ENCODE measurements at regions not wholly inside any gene's neighbourhood (a gene's known extent, or its start where the extent isn't known, plus 50 kb on each side); places are given as distances from the start of the nearest gene placed in this dataset.

DNA sequence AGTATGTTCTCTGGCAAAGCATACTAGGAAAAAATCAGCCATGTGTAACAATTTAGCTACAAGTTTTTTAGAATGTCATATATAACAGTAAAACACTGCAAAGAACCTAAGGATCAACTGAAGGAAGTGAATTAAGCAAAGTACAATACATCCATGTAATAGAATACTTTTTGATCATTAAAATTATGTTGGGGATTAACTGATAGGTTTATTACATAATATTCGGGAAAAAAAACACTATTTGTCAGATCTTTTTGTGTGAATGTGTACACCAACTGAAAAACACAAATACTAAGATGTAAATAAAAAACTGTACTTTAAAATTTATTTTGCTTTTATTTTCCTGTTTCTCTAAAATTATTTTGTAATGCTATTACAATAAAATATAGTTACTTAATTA, 185.5 kb upstream of the DYNLRB2 start:
- no peak for DNase-seq

DNA sequence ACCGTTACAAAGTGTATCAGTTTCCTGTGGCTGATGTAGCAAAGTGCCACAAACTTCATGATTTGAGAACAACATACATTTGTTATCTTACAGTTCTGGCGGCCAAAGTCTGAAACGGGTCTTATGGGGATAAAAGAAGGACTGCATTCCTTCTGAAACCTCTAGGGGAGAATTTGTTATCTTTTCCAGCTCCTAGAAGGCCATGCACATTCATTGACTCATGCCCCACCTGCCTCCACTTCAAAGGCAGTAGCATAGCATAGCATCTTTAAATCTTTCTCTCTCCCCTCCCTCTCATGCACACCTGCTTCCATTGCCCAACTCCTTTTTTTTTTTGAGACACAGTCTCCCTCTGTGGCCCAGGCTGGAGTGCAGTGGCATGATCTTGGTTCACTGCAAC, 190.7 kb upstream of the DYNLRB2 start:
- no peak for DNase-seq

DNA sequence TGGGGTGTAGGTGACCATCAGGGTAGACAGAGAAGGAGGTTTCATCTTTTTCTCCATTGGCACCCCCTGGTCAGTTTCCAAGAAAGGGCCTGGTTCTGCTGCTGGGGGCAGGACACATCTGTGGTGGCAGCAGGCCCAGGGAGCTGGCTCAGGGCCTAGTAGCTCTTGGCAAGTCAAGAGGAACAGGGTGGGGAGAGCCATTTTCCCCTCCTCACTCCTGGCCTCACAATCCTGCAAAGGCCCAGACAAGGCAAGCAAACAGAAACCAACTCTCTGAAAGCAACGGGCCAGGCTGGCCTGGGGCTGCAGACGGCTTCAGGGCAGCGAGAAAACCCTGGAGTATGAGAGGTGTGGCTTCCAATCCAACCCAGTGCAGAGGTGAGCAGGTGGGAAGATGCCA, 192.9 kb upstream of the DYNLRB2 start:
- DNase-seq, result no peak

DNA sequence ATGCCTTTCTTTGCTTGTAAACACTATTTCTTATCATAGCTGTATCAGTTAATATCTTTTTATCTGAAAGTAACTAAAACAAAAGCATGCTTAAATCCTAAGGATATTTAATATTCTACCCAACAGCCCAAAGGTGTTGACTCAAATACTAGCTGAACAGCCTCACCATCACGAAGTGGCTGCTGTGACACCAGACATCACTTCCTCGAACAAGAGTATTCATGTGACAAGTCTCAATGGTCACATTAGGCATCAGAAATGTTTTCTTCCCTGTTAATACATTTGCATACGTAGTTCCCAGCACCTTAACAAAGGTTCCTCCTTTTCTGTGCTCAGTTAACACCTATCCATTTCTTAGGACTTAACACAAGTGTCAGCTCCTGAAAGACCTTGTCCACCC, 193.8 kb upstream of the DYNLRB2 start:
- DNase-seq, result no peak

DNA sequence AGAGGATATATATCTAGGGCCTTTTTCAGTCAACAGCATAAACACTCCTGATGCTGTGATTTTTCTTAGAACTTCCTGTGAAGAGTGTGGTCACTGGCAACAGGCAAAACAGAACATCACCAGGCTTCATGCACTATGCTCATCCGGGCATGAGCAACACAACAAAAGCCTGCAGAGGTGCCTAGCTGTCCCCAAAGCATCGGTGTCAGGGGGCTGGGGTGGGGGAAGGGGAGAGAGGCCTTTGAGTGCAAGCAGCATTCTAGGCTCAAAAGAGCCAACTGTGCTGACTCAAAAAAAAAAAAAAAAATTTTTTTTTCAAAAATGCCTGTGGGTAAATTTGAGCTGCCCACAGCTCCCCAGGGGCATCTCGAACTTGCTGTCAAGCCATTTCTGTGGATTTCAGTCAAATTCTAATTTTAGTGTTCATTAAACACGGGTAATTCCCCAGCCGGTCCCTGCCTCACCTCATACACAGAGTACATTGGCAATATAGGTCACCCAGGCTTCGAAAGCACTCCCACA, 194.6 kb upstream of the DYNLRB2 start:
- no peak for DNase-seq

DNA sequence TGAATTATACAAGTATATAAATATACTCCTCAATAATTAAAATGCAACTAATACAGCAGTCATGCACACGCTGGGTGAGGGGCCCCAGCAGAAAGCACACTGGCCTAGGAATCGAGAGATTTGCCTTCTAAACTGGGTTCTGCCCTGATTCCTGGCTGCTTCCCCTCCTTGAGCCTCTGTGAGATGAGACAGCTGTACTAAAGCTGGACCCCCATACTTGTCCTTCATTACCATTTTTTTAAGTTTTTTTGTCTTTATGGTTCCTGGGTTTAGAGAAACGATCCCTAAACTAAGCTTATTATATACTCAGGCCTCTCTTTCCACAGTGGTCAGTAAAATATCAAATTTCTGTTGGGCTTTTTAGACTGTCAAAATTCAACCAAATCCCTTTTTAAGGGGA, 195.1 kb upstream of the DYNLRB2 start:
- DNase-seq, result no peak

DNA sequence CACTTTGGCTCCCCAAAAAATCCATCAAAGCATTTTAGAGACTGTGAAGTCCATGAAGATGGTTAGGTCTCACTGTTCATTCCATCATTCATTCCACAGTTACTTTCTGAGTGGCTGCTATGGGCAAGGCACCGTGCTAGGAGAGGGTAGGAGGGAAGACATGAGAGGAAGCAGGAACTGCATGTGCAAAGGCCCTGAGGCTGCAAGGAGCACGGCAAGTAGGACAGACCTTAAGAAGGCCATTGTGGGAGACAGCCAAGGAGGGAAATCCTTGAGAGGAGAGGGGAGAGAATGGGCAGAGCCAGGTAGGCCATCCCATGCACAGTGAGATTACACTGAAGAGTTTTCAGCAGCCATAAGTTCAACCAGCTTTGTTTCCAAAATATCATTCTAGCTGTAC, 196.2 kb upstream of the DYNLRB2 start:
- DNase-seq, result no peak

DNA sequence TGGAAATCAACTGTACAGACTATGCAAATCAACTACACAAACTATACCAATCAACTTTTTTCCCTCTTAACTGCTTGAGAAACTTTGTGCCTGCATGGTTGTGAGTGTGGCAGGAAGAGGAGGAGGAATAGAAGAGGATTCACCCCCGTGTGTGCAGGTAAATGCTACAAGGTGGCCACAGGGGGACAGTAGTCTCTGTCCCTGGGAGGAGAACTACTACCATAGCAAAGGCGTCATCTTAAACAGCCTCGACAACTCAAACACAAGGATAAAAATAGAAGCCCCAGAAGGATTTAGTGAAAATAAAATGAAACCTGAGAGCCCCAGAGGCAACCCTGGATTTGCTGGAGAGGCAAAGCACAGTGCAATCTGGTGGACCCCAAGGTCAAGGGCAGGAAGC, 199.5 kb upstream of the DYNLRB2 start:
- DNase-seq, result no peak

DNA sequence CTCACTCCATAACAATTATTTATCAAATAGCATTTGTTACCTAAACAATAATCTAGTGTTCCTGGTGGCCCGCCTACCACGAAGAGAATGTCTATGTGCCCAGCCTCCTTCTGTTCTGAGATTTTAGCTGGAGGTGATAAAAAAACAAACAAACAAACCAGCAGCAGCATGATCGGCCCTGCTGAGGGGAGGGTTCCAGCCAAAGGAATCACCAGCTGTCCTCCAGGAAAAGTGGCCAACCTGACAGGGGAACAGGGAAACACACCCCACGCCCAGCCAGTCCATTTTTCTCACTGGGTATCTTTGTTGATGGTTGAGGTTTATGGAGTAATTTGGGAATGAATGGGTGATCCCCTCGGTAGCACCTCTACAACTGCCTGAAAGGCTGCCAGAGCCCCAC, 203.0 kb upstream of the DYNLRB2 start:
- peak; percentile 10 for DNase-seq

DNA sequence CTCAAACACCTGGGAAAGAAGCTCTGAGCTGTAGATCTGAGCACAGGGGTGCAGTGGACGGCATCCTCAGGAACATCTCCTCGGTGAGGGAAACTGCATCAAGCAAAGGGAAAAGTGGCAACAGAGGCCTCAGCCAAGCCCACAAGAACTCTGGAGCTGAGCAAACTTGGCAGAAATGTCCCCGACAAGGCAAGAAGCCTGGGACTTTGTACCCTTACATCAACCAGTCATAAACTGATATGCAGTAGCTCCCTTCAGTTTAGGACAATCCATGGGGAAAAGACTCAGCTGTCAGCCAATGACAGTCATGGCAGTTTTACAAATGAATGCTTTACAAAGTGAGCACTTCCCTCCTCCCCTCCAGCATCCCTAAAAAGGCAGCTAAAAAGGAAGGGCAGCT, 210.0 kb upstream of the DYNLRB2 start:
- no peak for DNase-seq

DNA sequence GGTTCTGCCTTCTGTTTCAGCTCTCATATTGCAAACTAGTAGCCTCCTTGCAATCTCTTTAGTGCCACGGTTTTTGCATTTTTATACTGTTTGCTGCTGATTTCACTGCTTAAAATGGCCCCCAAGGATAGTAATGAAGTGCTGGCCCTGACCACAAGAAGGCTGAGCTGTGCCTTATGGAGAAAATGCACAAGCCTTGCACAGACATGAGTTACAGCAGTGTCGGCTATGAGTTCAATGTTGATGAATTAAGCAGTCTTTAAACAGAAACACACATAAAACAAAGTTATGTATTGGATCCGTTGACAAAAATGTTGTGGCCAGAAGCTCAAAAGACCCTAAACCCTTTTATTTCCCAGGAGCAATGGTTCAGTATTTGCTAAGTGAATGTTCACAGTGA, 210.6 kb upstream of the DYNLRB2 start:
- no peak for DNase-seq

DNA sequence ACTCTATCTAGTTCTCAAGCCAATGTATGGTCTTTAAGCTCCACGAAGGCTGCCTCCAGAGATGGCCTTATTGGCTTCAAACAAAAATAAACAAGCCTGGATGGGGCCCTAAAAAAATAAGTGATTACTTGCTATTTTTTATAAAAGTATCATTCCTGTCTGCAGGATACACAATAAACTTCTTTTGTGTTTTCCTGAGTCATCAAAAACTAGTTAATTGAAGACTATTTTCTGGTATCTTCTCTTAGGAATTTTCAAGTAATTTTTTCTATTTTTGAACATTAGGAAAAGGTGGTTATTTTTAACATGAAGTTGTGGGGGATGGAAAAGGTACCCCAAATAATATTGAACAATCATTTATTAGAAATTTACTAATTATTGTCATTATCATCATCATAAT, 213.1 kb upstream of the DYNLRB2 start:
- no peak for DNase-seq

DNA sequence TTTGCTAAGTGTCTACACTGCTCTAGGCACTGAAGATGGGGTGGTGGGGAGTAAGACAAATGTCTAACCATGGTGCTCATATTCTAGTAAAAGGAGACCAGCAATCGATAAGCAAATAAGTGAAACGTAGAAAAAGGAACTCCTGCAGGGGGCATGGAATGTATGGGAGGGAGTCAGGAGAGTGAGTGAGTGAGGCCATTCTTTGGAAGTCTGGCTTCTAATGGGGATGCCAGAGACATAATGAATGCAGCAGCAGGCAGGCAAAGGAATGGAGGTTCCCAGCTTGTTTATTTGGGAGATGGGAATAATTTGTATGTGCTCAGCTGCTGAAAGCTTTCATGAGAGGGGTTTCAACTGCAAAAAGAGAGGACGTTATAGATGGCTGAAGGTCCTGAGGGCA, 216.4 kb upstream of the DYNLRB2 start:
- no peak for DNase-seq

DNA sequence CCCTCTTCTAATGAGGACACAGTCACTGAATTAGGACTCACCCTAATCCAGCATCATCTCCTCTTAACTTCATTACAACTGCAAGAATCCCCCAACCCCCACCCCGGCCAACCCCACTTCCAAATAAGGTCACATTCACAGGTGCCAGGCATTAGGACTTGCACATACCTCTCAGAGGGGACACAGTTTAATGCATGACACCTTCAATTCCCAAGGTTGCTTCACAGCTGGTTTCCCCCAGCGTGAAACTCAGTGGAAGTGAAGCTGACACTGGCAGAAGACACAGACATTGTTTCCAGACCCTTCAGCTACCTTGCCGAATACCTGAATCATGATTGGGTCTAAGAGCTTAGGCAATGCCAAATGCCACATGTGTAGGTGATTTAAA, 217.0 kb upstream of the DYNLRB2 start:
- DNase-seq, result no peak

DNA sequence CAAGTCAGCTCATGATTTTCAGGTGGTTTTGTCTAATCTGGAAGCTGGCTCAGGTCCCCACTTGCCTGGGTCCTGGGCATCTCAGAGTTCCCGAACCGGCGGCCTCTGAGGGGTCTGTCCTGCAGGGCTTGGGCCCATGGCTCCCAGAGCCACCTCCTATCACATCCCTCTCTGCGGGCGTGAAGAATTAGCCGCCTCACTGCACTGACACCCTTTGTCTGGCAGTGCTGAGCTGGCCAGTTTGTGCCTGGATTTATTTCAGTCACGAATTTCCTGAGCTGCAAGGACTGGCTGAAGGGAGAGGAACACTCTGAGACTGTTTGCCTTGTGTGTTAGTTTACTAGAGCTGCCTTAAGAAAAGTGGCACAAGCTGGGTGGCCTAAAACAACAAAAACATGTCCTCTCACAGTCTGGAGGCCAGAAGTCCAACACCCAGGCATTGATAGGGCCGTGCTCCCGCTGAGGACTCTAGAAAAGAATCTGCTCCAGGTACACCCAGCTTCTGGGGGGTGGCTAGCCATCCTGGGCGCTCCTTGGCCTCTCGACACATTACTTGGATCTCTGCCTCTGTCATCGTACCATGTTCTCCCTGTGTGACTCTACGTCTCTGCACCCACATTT, 217.5 kb upstream of the DYNLRB2 start:
- no peak for DNase-seq

DNA sequence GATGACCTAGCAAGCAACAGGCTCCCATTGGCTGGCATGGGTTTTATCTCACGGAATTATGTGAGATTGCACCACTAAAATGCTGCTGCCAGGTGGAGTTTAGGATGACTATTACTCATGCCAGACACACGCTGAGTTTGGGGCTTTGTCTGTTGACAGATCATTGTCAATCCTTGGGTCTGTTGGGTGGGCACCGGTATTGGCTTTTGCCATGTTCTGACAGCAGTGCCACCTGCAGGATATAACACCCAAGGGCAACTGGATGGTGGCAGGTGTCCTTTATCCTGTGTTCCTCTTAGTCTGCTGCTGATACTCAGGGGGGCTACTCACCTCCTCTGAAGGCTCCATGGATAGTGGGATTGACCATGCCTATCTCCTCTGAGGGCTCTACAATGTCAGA, 221.6 kb upstream of the DYNLRB2 start:
- DNase-seq, result no peak

DNA sequence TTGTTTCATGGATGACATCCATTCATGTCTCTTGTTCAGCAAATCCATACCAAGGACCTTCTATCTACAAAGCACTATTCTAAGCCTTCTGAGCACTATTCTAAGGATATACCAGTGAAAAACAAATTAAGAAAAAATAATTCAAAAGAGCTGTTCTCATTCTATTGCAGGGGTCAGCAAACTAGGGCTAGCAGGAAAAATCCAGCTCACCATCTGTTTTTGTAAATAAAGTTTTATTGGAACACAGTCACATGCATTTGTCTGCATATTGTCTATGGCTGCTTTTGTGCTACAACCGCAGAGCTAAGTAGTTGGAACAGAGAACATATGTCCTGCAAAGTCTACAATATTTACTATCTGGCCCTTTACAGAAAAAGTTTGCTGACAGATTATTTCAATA, 222.7 kb upstream of the DYNLRB2 start:
- DNase-seq, result no peak

DNA sequence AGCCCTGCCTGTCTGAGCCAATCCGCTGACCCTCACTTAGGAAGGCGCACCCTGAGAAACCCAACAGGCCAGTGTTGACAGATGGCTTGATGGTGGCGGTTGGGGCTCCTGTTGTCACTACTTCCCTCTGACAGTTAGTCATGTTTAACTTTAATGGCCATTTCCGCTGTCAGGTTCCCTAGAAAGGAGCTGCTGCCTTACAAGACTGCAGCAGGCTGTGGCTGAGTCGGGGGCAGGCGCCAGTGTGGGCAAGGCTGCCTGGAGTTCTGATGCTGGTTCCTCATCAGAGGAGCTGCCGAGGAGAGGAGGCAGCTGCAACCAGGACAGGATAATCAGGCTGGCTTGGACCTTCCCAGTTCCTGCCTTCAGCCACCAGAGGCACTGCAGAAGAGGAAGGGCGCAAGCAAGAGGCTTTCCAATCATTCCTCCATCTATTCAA, 223.2 kb upstream of the DYNLRB2 start:
- peak; percentile 82 for DNase-seq

DNA sequence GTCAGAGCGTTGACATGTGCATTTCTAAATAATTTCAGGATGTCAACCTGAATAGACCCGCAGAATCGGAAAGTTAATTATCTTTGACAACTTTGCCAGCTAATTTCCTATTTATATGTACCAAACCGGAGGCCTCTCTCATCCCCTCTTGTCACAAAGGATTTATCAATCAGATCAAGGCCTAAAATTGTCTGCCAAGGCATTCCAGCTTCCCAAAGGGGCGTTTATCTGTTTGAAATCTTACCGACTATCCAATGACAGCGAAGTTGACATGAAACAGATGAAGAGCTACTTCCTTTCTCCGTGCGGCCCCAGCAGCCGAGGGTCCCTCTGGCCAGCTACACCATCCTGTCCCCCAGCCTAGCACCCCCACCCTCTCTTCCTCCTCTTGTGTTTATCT, 223.7 kb upstream of the DYNLRB2 start:
- no peak for DNase-seq

DNA sequence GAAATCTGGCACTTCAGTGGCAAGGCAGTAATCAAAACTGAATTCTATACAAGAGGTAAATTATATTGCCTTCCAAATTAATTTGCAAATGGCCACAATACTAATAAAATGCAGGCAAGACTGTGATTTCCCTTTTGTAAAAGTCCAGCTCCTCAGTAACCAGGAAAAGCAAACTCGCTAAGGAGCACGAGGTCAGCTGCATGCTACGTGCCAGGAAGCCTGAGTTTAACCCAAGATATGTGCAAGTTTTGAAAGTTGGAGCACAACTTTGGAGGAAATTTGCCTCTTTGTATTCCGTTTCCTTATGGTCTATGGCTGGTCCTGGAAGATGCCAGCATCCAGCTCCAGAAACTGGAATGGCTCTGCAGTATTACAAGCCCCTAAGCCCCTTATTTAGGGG, 226.8 kb upstream of the DYNLRB2 start:
- no peak for DNase-seq

DNA sequence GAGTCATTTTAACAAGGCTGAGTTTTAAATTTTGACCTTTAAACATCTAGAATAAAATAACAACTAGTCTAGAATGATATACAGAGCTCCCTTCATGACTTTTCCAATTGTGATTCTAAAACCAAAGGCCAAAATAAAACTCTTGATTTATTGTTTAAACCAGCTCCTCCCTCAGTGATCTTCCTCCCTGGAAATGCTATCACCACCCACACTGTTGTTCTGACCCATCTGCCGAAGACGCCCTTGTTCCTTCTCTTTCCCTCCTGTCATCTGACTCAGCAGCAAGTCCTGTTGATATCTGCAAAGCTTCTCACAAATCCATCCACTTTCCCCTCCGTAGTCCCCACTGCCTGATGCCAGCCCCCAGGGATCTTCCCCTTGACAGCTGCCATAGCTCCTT, 231.6 kb upstream of the DYNLRB2 start:
- no peak for DNase-seq

DNA sequence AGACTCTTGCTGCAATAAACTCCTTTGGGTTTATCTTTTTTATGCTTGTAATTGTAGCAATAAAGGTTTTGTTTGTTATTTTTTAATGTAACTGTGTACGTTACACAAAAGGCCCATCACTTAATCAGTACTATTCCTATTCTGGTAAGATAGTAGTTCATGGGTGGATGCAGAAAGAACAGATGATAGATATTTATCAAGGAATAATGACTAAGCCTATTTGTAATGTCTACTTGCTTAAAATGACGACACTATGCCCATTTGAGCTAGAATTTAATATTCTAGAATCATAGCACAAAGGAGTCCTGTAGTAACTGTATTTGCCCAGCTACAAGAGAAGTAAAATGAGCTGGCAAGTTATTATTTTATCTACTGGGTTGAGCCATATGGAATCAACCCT, 235.4 kb upstream of the DYNLRB2 start:
- no peak for DNase-seq

DNA sequence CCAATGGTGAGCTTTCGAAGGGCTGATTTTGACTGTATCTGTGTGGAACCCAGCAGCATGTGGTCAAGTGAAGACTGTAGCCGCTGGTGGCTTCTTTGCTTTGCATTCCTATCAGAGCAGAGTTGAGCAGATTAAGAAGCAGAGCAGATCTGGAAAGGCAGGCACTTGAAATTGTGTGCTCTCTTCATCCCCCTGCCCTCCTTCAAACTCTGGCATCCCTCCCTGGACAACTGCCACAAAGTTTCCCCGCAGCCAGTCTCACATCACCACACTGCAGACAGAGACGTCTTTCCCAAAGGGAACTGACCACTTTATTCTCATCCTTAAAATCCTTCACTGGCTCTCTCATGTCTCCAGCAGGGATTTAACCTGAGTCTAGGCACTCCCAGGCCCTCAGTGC, 237.1 kb upstream of the DYNLRB2 start:
- no peak for DNase-seq

DNA sequence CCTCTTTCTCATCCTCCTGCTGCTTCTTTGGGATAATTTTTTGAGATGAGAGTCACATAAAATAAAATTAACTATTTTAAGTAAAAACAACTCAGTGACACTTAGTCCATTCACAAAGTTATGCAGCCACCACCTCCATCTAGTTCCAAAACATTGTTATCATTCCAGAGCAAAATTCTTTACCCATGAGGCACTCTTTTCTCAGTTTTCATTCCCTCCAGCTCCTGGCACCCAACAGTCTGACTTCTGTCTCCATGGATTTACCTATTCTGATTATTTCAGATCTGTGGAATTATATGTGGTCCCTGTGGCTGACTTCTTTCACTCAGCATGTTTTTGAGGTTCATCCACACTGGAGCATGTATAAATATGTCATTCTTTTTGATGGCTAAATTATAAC, 239.9 kb upstream of the DYNLRB2 start:
- no peak for DNase-seq

DNA sequence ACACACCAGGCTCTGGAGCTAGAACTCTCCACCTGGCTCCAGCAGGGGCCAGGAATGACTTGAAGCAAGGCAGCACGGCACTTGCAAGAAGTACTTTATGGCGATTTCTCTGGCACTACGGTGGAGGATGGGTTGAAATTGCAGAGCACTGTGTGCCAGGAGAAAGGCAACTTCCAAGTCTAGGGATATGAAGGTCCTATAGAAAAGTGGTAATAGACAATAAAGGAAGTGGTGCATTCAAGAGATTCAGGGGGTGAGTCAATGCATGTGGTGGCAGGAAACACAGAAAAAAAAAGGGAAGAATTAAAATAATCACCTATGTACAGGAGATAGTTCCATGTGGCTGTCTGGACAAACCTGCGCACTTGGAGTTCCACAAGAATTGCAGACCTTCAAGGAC, 240.3 kb upstream of the DYNLRB2 start:
- no peak for DNase-seq

DNA sequence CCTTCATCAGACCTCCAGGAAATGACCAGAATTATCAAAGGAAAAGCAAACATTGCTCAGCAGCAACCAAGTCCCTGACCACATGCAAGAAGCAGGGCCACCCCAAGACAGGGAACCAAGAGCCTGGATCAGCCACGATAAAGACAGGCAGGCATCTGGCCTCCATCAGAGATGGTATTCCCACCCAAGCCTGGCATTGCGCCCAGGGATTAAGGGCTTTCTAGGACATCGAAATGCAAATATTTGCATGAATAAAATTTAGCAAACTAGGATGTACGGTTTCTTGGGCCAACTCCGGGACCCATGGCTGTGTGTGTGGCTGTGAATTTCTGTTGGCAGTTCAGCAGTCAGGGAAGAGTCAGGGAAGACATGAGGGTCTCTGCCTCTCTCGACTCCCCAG, 241.4 kb upstream of the DYNLRB2 start:
- no peak for DNase-seq

All from islet precursor cell (in vitro differentiated cells).